Fibroblast of lung (primary cell): ENCODE measurements at regions not wholly inside any gene's neighbourhood (a gene's known extent, or its start where the extent isn't known, plus 50 kb on each side); places are given as distances from the start of the nearest gene placed in this dataset.

ENCODE experiments used
- EZH2 ChIP-seq: IDR thresholded peaks from 2 replicates; pipeline ENCODE4 v1.5.1; 2012; ENCODE audit warnings: low read length, control low read depth, mild to moderate bottlenecking; ENCODE audit errors: missing control alignments
- TF ChIP-seq, protein P1 (sequence below), 2 donors: IDR thresholded peaks in 1 of 2; conservative IDR thresholded peaks in 1 of 2; 1 replicate in 1 of 2; 2 replicates in 1 of 2; pipeline ENCODE4 v1.5.1; 2011 to 2012; ENCODE audit warnings: low read length in 2 of 2, control low read depth in 1 of 2, inconsistent platforms in 1 of 2, low read depth in 1 of 2, mild to moderate bottlenecking in 1 of 2

GRCh38 chr10:2893158-2893845 is 174.0 kb upstream of the PFKP start:
- TF ChIP-seq, protein P1, sequence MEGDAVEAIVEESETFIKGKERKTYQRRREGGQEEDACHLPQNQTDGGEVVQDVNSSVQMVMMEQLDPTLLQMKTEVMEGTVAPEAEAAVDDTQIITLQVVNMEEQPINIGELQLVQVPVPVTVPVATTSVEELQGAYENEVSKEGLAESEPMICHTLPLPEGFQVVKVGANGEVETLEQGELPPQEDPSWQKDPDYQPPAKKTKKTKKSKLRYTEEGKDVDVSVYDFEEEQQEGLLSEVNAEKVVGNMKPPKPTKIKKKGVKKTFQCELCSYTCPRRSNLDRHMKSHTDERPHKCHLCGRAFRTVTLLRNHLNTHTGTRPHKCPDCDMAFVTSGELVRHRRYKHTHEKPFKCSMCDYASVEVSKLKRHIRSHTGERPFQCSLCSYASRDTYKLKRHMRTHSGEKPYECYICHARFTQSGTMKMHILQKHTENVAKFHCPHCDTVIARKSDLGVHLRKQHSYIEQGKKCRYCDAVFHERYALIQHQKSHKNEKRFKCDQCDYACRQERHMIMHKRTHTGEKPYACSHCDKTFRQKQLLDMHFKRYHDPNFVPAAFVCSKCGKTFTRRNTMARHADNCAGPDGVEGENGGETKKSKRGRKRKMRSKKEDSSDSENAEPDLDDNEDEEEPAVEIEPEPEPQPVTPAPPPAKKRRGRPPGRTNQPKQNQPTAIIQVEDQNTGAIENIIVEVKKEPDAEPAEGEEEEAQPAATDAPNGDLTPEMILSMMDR (conservative IDR thresholded peaks at IDR 0.05 in 1 of 2, IDR thresholded peaks at IDR 0.05 in 1 of 2; ENCODE audit: low read depth in 1 of 2, low read length in 2 of 2) = no peak
- TF ChIP-seq EZH2 = no peak
